ENCODE measurements at regions not wholly inside any gene's neighbourhood (a gene's known extent, or its start where the extent isn't known, plus 50 kb on each side); places are given as distances from the start of the nearest gene placed in this dataset.

GRCh38 chr21:14762327-14762726 lies 216.2 kb upstream of the SAMSN1 start:
- no peak overlapping the region for H3K4me3 Mint-ChIP-seq

DNA sequence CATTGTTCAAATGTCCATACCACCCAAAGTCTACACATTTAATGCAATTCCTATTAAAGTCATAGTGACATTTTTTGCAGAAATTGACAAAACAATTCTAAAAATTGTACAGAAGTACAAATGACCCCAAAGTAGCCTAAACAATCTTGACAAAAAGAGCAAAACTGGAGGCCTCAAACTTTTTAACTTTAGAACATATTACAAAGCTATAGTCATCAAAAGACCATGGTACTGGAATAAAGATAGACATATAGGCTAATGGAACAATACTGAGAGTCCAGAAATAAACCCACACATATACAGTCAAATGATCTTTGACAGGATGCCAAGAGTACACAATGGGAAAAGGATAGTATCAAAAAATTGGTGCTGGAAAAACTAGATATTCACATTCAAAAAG lies 213.2 kb upstream of the SAMSN1 start:
- peaks cover 3% of the 10 kb centered on the region for H3K4me1 Mint-ChIP-seq
- H3K9me3 Mint-ChIP-seq: peaks cover 3% of the 10 kb centered on the region
- TF ChIP-seq, protein P1, sequence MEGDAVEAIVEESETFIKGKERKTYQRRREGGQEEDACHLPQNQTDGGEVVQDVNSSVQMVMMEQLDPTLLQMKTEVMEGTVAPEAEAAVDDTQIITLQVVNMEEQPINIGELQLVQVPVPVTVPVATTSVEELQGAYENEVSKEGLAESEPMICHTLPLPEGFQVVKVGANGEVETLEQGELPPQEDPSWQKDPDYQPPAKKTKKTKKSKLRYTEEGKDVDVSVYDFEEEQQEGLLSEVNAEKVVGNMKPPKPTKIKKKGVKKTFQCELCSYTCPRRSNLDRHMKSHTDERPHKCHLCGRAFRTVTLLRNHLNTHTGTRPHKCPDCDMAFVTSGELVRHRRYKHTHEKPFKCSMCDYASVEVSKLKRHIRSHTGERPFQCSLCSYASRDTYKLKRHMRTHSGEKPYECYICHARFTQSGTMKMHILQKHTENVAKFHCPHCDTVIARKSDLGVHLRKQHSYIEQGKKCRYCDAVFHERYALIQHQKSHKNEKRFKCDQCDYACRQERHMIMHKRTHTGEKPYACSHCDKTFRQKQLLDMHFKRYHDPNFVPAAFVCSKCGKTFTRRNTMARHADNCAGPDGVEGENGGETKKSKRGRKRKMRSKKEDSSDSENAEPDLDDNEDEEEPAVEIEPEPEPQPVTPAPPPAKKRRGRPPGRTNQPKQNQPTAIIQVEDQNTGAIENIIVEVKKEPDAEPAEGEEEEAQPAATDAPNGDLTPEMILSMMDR (conservative IDR thresholded peaks at IDR 0.05): no peak
- H3K4me3 Mint-ChIP-seq: no peak overlapping the region
- DNase-seq (ENCODE audit: low read depth, low spot score): no peak
- no peaks in the 10 kb centered on the region for H3K27me3 Mint-ChIP-seq (ENCODE audit: low read depth)
- no peak overlapping the region for H3K27ac Mint-ChIP-seq (ENCODE audit: unreplicated experiment)
- no peaks in the 10 kb centered on the region for H3K36me3 Mint-ChIP-seq (ENCODE audit: low read depth)

More at GRCh38 chr21:14762327-14762726, 216.2 kb upstream of the SAMSN1 start:
- H3K9me3 Mint-ChIP-seq: peaks cover 6% of the 10 kb centered on the region
- H3K27me3 Mint-ChIP-seq (ENCODE audit: low read depth): no peaks in the 10 kb centered on the region
- DNase-seq (ENCODE audit: low read depth, low spot score): no peak
- TF ChIP-seq, protein P1 (conservative IDR thresholded peaks at IDR 0.05): no peak
- no peak overlapping the region for H3K27ac Mint-ChIP-seq (ENCODE audit: unreplicated experiment)
- H3K4me1 Mint-ChIP-seq: no peaks in the 10 kb centered on the region
- H3K36me3 Mint-ChIP-seq (ENCODE audit: low read depth): no peaks in the 10 kb centered on the region

GRCh38 chr21:14758849-14759248 lies 212.7 kb upstream of the SAMSN1 start:
- Mint-ChIP-seq H3K4me3 (no peak overlapping the region), H3K4me1 (peaks cover 3% of the 10 kb centered on the region), H3K9me3 (peaks cover 3% of the 10 kb centered on the region), H3K27me3 (ENCODE audit: low read depth) (no peaks in the 10 kb centered on the region), H3K27ac (ENCODE audit: unreplicated experiment) (no peak overlapping the region), H3K36me3 (ENCODE audit: low read depth) (no peaks in the 10 kb centered on the region)
- DNase-seq (ENCODE audit: low read depth, low spot score): no peak
- TF ChIP-seq, protein P1 (conservative IDR thresholded peaks at IDR 0.05): no peak

DNA sequence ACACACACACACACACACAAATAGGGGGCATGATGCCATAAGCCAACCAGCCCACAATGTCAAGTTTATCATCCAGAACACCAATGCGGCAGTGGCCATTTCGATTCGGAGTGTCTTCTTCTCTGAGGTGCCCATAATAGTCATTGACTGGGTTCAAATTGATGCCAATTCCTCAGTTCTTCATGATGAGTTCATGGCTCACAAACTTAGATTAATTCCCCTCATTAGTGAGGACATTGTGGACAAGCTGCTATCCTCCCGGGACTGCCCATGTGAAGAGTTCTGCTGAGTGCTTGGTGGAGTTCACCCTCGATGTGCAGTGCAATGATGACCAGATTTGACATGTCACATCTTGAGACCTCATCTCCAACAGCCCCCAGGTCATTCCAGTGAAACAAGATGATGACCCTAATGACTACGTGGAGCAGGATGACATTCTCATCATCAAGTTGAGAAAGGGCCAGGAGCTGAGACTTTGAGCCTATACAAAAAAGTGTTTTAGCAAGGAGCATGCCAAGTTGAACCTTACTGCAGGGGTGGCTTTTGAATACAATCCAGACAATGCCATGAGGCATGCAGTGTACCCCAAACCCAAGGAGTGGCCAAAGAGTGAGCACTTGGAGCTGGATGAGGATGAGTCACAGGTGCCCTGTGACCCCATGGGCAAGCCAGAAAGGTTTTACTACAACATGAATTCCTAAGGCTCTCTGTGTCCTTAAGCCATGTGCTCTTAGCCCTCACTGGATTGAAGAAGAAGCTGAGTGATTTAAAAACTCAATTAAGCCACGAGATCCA lies 211.6 kb upstream of the SAMSN1 start:
- Mint-ChIP-seq H3K4me1 (peaks cover 5% of the 10 kb centered on the region), H3K4me3 (no peak overlapping the region), H3K27me3 (ENCODE audit: low read depth) (no peaks in the 10 kb centered on the region), H3K27ac (ENCODE audit: unreplicated experiment) (no peak overlapping the region), H3K9me3 (peaks cover 3% of the 10 kb centered on the region), H3K36me3 (ENCODE audit: low read depth) (no peaks in the 10 kb centered on the region)
- no peak for DNase-seq (ENCODE audit: low read depth, low spot score)
- TF ChIP-seq, protein P1 (conservative IDR thresholded peaks at IDR 0.05): no peak

GRCh38 chr21:14755086-14755485 lies 209.0 kb upstream of the SAMSN1 start:
- DNase-seq (ENCODE audit: low read depth, low spot score): no peak
- H3K36me3 Mint-ChIP-seq (ENCODE audit: low read depth): no peaks in the 10 kb centered on the region

More at GRCh38 chr21:14755086-14755485, 209.0 kb upstream of the SAMSN1 start:
- TF ChIP-seq, protein P1 (conservative IDR thresholded peaks at IDR 0.05): no peak
- H3K9me3 Mint-ChIP-seq: peaks cover 3% of the 10 kb centered on the region
- no peak overlapping the region for H3K27ac Mint-ChIP-seq (ENCODE audit: unreplicated experiment)
- H3K4me1 Mint-ChIP-seq: peaks cover 13% of the 10 kb centered on the region
- no peaks in the 10 kb centered on the region for H3K27me3 Mint-ChIP-seq (ENCODE audit: low read depth)
- H3K4me3 Mint-ChIP-seq: no peak overlapping the region
